Fibroblast of the aortic adventitia (primary cell): ENCODE measurements at regions not wholly inside any gene's neighbourhood (a gene's known extent, or its start where the extent isn't known, plus 50 kb on each side); places are given as distances from the start of the nearest gene placed in this dataset.

Source experiments
- DNase-seq: peaks from one replicate; pipeline ENCODE4 v3.0.0-alpha.2; 2010; ENCODE audit warnings: low read depth
- H3K4me3 ChIP-seq: 2 replicates; pipeline ENCODE4 v1.5.1; 2011; ENCODE audit warnings: low read depth, mild to moderate bottlenecking, control low read depth, low read length, moderate library complexity
- CTCF ChIP-seq: IDR thresholded peaks from 2 replicates; pipeline ENCODE4 v1.5.1; 2011; ENCODE audit warnings: mild to moderate bottlenecking, low read length, control low read depth, inconsistent platforms; ENCODE audit not compliant: insufficient read depth

DNA sequence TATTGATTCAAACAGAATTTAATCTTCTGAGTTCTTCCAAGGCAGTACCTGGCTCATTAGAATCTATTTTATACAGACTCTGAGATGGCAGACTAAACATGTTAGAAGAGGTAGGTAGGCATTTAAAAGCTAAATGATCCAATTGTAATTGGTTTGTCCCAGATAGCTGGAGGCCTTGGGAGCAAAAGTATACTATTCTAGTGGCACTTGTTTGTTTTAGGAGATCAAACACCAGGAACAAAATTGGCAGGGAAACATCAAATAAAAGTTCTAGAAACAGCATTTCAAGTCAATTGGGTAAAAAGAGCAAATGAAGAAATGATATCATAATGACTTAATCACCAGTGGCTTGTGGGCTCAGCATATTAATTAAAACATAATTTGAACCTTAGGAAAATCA, 521.4 kb downstream of the PRR16 start:
- no peak for TF ChIP-seq CTCF
- H3K4me3 ChIP-seq = no peak overlapping the region
- DNase-seq = no peak

GRCh38 chr5:120988491-120988890, 524.4 kb downstream of the PRR16 start:
- H3K4me3 ChIP-seq = no peak overlapping the region
- DNase-seq = no peak
- TF ChIP-seq CTCF = no peak

DNA sequence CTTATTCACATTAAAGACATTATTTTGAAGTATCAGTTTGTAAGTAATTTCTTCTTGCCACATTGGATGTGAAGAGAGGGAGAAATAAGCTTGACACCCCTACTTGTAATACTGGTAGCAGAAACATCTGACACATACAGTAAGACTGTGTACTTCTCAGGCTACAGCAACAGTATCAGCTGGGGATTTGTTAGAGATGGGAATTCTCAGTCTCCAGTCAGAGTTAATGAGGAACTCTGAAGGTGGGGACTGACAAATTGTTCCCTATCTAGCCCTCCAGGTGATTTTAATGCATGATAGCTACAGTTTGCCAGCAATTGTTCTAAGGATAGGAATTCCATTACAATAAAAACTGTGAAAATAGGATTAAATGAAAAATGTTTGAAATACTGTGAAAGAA, 524.8 kb downstream of the PRR16 start:
- no peak for TF ChIP-seq CTCF

GRCh38 chr5:120991569-120991968, 527.5 kb downstream of the PRR16 start:
- TF ChIP-seq CTCF = no peak
- H3K4me3 ChIP-seq = no peak overlapping the region
- no peak for DNase-seq

More for the DNA sequence above, 524.8 kb downstream of the PRR16 start:
- no peak for DNase-seq
- H3K4me3 ChIP-seq = no peak overlapping the region

- DNase-seq = no peak
- TF ChIP-seq CTCF = no peak
- H3K4me3 ChIP-seq = no peak overlapping the region
These were observed 530.0 kb downstream of the PRR16 start for GRCh38 chr5:120994112-120994511.

- no peak for TF ChIP-seq CTCF
- no peak for DNase-seq
- no peak overlapping the region for H3K4me3 ChIP-seq
These were observed 535.5 kb downstream of the PRR16 start for GRCh38 chr5:120999550-120999949.

DNA sequence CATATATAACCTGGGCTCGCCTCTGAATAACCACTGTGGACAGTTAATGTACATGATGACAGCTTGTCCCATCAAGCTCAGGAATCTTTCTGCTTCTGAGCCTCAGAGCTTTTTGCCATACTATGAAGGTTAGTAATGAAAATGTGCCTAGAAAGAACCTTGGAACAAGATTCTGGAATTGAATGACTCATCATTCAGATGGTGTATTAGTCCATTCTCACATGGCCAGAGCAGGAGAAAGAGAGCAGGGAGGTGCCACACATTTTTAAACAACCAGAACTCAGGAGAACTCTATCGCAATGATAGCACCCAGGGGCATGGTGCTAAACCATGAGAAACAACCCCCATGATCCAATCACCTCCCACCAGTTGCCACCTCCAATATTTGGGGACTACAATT, 542.1 kb downstream of the PRR16 start:
- TF ChIP-seq CTCF = no peak
- no peak for DNase-seq
- no peak overlapping the region for H3K4me3 ChIP-seq
